ENCODE measurements at regions not wholly inside any gene's neighbourhood (a gene's known extent, or its start where the extent isn't known, plus 50 kb on each side); places are given as distances from the start of the nearest gene placed in this dataset.
"Not testable (repeated sequence)": the region's sequence is repeated elsewhere in the genome, so short reads cannot be mapped to it uniquely, and the experiment has no call there.

- not testable (repeated sequence) for FAIRE-seq
Measured at GRCh38 chr1:184184614-184185013, 133.1 kb downstream of the TSEN15 start.

DNA sequence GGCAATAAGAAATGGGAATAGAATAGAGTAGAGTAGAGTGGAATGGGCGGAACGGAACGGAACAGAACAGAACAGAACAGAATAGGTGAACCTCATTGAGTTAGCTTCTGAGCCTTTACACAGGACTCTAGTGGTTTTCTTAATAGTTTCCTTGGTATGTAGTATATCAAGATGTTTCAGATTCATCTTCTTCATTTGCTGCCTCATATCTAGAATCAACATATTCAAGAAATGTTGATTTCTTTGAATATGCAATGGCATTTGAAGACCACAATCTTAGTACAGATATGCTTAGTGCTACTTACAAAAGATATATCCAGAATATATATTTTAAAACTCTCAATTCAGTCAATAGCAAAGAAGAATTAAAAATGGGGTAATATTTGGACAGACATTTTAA lies 133.8 kb downstream of the TSEN15 start:
- FAIRE-seq: peak; percentile 41

- FAIRE-seq: no peak
Measured at GRCh38 chr1:184186167-184186566, 134.6 kb downstream of the TSEN15 start.

- FAIRE-seq: no peak
Measured at GRCh38 chr1:184187097-184187496, 135.6 kb downstream of the TSEN15 start.

DNA sequence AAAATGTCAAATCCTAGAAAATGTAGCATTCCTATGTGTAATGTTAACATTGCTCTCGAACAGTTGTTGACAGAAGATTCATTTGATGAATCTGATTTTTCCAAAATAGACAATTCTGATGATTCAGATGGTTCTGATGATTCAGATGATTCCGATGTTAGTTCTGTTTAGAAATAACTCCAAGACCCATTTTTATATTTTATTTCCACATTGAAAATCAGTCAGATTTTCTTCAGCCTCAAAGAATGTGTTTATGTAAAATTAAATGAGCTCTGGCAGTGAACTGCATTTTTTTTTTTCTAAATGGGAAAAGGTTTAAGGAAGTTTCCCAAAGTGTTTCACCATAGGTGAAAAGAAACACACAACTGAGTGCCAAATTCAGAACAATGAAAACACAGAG lies 136.5 kb downstream of the TSEN15 start:
- FAIRE-seq: peak; percentile 17

DNA sequence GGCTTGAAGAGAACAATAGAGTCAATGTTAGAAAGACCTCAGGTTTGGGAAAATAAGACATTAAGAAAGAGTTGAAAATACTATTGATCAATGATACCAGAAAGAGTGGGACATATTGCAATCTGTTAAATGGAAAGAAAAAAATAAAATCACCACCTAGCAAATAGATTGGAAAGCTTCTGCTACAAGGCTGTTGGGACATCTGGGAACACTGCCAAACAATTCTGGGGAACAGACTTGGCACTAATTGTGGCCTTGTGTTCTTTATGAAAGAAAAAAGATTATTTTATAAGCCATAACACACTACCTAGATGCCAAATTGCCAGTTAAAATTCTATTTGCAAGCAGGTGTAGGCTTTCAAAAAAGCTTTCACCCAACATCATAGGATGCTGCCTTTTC lies 137.8 kb downstream of the TSEN15 start:
- no peak for FAIRE-seq

DNA sequence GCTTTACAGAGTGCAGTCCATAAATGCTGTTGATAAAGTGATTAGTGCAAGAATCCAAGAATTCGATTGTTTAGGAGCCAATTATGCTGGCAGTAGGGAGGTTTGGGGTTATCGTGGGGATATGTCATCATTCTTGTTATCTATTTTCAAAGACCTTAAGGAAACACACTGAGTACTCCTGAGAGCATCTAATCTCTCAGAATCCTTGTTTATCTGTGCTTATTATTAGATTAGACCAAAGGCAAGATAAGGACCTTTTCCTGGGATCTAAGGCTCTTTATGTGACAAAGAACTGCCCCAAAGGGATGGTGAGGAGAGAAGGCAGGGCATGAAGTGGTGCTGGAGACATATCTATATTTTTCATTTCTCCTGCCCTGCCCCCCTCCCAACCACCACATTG lies 139.1 kb downstream of the TSEN15 start:
- FAIRE-seq: no peak

GRCh38 chr1:184191181-184191621 lies 139.7 kb downstream of the TSEN15 start:
- no peak for FAIRE-seq

- FAIRE-seq: no peak
Measured at GRCh38 chr1:184192796-184193195, 141.3 kb downstream of the TSEN15 start.

- no peak for FAIRE-seq
Measured at GRCh38 chr1:184193451-184193850, 141.9 kb downstream of the TSEN15 start.

DNA sequence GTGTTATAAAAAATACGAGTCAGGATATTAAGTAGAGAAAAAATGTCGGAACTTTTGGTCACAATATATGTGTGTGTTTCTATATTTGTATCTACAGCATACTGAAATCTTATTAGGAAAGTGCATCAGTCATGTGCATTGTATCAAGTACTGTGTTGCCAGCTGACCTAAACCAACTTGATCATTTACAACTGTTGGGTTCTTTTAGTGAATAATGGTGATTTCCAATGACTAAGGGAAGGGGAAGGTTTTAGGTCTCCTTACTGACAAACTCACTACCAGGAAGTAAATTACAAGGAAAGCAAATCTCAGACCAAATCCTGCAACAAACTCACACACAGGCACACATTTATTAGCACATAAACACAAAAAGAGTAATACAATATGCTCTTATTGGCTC lies 142.7 kb downstream of the TSEN15 start:
- FAIRE-seq: no peak

DNA sequence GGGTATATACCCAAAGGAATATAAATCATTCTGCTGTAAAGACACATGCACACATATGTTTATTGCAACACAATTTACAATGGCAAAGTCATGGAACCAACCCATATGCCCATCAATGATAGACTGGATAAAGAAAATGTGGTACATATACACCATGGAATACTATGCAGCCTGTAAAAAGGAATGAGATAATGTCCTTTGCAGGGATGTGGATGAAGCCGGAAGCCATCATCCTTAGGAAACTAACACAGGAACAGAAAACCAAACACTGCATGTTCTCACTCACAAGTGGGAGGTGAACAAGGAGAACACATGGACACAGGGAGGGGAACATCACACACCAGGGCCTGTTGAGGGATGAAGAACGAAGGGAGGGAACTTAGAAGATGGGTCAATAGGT lies 144.2 kb downstream of the TSEN15 start:
- FAIRE-seq: not testable (repeated sequence)

DNA sequence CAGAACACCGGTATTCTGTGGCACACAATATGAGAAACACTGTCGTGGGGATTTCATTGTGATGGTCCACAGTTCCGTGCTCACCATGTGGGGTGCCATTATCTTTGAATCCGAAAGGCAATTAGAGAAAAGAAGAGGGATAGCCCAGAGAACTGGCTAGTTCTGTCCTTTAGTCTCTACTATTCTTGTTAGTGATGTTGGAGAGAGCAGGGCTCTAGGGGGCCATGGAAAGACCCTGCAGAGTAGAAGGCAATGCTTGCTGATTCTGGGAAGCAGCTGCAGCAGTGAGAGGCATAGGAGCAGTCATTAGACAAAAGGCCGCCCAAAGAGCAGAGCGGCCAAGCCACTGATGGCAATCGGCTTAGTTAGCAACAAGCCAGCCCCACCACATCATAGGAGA lies 146.3 kb downstream of the TSEN15 start:
- no peak for FAIRE-seq

DNA sequence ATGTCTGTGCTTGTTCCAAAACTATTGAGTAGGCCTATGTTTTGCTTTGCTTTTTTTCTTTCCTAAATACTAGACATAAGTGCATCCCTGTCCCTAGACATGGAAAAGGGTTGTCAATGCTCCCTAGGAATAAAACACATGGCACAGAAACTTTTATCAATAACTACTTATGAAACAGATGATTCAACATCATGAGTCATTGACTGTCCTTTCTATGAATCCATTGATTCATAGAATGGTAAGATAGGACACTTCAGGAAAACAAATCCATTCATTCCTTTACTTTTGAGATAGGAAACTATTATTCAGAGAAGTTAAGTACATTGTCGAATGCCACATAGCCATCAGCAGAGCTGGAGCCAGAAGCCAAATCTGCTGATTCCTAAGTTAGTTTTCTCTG lies 147.5 kb downstream of the TSEN15 start:
- FAIRE-seq: no peak

DNA sequence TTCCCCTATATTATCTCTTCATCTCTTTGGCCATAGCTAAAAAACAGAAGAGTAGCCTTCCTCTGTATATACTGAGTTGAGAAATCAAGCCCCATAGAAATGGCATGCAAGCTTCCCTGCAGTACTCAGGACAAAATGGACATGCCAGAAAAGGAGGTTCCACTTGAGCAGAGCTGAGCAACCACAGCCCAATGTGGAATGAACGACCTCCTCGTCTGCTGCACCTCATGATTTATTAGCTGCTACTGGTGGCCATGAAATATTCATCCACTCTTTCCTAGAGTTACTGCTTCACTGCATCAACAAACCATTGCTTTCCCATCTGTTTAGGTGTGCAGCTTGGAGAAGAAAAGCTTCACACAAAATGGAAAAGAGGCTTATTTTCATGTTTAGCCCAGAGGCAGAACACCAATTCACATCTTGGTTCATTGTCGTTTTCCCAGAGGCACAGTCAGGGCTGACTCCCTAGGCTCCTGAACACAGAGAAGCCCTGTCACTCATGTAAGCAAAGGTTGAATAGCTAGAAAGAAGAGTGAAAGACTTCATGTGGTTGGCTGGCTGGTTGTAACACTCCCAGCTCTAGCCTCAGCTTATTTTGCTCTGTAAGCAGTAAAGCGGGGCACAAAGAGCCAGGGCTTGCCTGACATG lies 148.0 kb downstream of the TSEN15 start:
- no peak for FAIRE-seq

DNA sequence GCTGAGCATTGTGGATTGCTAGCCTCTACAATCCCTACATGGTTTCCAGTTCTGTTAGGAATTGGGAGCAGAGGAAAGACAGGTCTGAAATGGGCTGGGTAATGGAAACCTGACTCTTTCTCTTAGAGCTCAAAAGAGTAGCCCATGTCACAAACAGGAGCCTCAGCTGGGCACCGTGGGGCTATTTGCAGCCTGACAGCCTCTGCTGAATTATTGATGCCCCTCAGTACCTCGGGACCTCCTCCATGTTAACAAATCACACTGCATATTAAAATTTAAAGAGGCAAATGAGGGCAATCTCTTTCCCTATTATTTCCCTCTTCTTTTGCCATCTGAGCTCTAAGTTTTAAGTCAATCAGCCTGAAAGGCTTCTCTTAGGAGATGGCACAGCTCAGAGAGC lies 157.1 kb downstream of the TSEN15 start:
- FAIRE-seq: no peak

DNA sequence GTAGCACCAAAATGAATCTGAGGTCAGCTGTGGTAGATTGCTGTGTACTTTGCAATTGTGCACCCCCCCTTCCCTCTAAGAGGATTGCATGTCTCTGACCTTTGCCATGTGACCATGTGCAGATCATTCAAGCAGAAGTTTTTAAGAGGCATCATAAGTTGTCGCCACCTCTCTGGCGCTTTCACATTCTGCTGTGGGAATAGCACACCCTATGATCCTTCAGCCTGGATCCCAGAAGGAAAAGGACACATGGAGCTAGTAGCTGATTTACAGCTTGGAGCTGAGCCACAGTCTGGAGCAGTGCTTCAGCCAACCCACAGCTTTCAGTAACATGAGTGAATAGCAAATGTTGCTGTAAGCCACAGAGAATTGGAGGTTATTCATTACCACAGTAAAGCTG lies 158.5 kb downstream of the TSEN15 start:
- no peak for FAIRE-seq

GRCh38 chr1:184210862-184211261 lies 159.3 kb downstream of the TSEN15 start:
- FAIRE-seq: no peak

GRCh38 chr1:184212649-184213314 lies 161.3 kb downstream of the TSEN15 start:
- FAIRE-seq: no peak

GRCh38 chr1:184214128-184214527 lies 162.6 kb downstream of the TSEN15 start:
- FAIRE-seq: no peak

DNA sequence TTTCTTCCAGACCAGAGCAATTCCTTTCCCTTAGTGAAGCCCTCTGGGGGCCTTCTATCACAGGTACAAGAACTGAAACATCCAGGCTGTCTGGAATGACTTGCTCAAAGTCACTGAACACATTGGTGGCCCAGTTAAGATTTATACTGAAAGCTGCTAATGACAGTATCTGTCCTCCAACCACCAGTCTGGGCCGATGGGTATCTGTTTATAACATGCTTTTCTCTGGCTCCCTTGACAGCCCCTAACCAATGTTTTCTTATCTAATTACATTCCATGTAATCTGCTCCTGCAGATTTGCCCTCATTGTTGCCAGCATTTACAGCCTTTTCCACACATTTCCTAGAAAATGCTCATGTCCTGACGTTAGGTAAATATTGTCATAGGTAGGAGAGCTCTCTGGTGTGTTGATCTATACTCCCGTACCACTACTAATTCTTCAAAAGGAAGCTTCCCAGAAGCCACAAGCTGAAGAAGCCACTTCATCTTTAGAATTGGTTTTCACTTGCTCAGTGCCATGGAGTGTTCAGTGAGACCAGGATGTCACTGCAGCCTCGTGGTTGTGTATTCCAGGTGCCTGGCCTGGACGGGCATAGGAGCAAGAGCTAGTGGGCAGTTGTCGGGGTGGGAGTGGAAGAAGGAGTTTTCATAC lies 163.9 kb downstream of the TSEN15 start:
- no peak for FAIRE-seq

GRCh38 chr1:184218458-184219075 lies 167.0 kb downstream of the TSEN15 start:
- no peak for FAIRE-seq

DNA sequence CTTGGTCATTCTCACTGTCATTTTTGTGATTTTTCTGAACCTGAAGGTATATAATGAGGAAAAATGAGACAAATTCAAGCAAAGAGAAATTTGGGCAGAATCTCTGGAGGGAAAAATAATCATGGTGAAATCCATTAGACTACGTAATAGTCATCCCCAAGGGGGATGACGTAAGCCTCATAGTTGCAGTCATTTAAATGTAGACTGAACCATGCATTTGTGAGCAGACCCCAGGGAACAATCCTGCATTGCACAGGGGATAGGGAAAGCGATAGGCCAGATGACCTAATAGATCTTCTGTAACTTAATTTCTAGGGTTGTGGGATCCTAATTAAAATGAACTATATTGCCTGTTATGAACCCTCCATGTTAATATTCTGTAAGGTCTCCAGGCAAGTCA lies 167.4 kb upstream of the C1orf21 start:
- FAIRE-seq: no peak

DNA sequence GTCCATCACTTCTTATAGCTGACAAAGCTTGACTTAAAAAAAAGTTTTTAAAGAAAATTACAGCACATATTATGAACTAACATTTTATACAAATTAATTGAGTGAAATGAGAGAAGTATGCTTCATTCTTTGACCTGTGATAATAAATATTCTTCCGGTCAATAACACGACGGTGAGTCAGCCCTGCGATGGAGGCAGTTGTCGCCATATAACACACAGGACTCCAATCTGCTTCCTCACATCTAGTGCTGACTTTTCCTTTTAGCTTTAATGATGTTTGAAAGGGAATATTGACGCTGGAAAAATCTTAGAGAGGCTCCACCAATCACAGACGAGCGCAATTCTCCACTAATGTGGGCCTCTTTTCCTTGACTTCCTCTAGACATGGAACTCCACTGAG lies 166.9 kb upstream of the C1orf21 start:
- no peak for FAIRE-seq

Data from TTC549 (cell line).